Mesothelial cell of epicardium (in vitro differentiated cells): ENCODE measurements at regions not wholly inside any gene's neighbourhood (a gene's known extent, or its start where the extent isn't known, plus 50 kb on each side); places are given as distances from the start of the nearest gene placed in this dataset.

ENCODE experiments used
- DNase-seq, 2 experiments: peaks; one replicate each; pipeline ENCODE4 v3.0.0; 2021; ENCODE audit warnings: low spot score in 2 of 2; ENCODE audit not compliant: unreplicated experiment in 2 of 2
- H3K27ac Mint-ChIP-seq: 2 replicates; pipeline ENCODE4 v1.8.0; 2021; ENCODE audit warnings: mixed read lengths
- H3K27me3 Mint-ChIP-seq: 2 replicates; pipeline ENCODE4 v1.8.0; 2021; ENCODE audit warnings: low read depth, mixed read lengths
- H3K36me3 Mint-ChIP-seq: 2 replicates; pipeline ENCODE4 v1.8.0; 2021; ENCODE audit warnings: mixed read lengths
- H3K4me1 Mint-ChIP-seq: 2 replicates; pipeline ENCODE4 v1.8.0; 2021; ENCODE audit warnings: mixed read lengths
- H3K4me3 Mint-ChIP-seq: 2 replicates; pipeline ENCODE4 v1.8.0; 2021; ENCODE audit warnings: mild to moderate bottlenecking, moderate library complexity, mixed read lengths
- H3K9me3 Mint-ChIP-seq: 2 replicates; pipeline ENCODE4 v1.8.0; 2021; ENCODE audit warnings: mixed read lengths
- TF ChIP-seq, protein P1 (sequence below): fragments of 200-600 bp; sonication (generic); IDR thresholded peaks from one replicate; pipeline ENCODE4 v1.5.0; 2021; ENCODE audit warnings: antibody characterized with exemption; ENCODE audit not compliant: unreplicated experiment

DNA sequence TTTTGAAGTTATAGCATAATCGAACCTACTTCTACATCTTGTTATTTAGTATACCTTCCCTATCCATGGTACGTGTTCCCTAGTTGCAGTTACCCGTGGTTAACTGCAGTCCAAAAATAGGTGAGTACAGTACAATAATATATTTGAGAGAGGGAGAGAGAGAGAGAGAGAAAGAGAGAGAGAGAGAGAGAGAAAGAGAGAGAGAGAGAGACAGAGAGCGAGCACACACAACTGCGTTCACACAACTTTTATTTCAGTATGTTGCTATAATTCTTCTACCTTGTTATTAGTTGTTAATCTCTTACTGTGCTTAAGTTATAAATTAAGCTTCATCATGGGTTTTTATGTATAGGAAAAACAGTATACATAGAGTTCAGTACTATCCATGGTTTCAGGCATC is 928.1 kb downstream of the TUSC7 start:
- H3K27me3 Mint-ChIP-seq, result peaks cover 3% of the 10 kb centered on the region
- TF ChIP-seq, protein P1, sequence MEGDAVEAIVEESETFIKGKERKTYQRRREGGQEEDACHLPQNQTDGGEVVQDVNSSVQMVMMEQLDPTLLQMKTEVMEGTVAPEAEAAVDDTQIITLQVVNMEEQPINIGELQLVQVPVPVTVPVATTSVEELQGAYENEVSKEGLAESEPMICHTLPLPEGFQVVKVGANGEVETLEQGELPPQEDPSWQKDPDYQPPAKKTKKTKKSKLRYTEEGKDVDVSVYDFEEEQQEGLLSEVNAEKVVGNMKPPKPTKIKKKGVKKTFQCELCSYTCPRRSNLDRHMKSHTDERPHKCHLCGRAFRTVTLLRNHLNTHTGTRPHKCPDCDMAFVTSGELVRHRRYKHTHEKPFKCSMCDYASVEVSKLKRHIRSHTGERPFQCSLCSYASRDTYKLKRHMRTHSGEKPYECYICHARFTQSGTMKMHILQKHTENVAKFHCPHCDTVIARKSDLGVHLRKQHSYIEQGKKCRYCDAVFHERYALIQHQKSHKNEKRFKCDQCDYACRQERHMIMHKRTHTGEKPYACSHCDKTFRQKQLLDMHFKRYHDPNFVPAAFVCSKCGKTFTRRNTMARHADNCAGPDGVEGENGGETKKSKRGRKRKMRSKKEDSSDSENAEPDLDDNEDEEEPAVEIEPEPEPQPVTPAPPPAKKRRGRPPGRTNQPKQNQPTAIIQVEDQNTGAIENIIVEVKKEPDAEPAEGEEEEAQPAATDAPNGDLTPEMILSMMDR, result no peak
- peaks cover 15% of the 10 kb centered on the region for H3K9me3 Mint-ChIP-seq
- H3K36me3 Mint-ChIP-seq, result no peaks in the 10 kb centered on the region
- H3K4me1 Mint-ChIP-seq, result peaks cover 4% of the 10 kb centered on the region
- DNase-seq, result no peak
- no peak overlapping the region for H3K4me3 Mint-ChIP-seq
- H3K27ac Mint-ChIP-seq, result no peak overlapping the region

DNA sequence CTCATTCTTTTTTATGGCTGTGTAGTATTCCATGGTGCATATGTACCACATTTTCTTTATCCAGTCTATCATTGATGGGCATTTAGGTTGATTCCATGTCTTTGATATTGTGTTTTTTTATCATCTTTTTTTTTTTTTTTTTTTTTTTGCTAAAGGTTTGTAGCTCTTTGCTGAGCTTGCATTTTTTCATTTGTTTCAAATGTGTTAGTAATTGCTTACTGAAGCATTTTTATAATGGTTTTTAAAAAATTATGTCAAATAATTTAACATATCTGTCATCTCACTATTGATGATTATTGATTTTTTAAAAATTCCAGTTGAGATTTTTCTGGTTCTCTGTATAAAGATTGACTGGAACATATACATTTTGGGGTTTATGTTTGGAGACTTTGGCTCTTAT is 934.6 kb downstream of the TUSC7 start:
- H3K9me3 Mint-ChIP-seq, result peaks cover 21% of the 10 kb centered on the region
- no peak for DNase-seq
- no peak overlapping the region for H3K27ac Mint-ChIP-seq
- no peaks in the 10 kb centered on the region for H3K4me1 Mint-ChIP-seq
- TF ChIP-seq, protein P1, result no peak
- no peak overlapping the region for H3K4me3 Mint-ChIP-seq
- H3K27me3 Mint-ChIP-seq, result no peaks in the 10 kb centered on the region
- no peaks in the 10 kb centered on the region for H3K36me3 Mint-ChIP-seq

DNA sequence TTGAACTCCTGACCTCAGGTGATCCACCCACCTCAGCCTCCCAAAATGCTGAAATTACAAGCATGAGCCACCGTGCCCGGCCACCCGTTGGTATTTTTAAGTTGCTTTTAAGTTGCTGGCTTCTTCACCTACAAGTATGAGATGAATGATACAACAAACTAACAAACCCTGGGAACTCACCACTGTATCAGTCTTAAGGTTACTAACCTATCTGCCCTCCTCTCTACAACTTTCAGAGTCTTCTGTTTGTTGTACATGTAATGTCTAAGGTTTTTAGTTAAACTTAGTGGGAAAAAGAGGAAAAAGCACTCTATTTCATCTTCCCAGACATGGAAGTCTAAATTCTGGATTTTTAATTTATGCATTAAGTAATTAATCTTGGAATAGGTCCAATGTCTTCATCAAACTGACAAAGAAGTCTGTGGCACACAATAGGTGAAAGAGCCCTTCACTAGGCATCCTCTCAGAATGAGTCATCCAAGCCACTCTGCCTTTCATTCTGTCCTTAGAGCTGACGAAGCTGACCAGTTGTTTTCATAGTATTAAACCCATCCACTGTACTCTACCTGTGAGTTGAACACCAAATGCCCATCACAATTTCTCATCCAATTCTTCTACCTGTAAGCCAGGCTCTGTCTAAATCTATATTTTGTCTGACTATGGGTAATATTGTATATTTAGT is 936.1 kb downstream of the TUSC7 start:
- H3K4me1 Mint-ChIP-seq, result no peaks in the 10 kb centered on the region
- peaks cover 19% of the 10 kb centered on the region for H3K9me3 Mint-ChIP-seq
- no peak overlapping the region for H3K27ac Mint-ChIP-seq
- no peak for DNase-seq
- no peaks in the 10 kb centered on the region for H3K27me3 Mint-ChIP-seq
- no peaks in the 10 kb centered on the region for H3K36me3 Mint-ChIP-seq
- H3K4me3 Mint-ChIP-seq, result no peak overlapping the region
- TF ChIP-seq, protein P1, result no peak

DNA sequence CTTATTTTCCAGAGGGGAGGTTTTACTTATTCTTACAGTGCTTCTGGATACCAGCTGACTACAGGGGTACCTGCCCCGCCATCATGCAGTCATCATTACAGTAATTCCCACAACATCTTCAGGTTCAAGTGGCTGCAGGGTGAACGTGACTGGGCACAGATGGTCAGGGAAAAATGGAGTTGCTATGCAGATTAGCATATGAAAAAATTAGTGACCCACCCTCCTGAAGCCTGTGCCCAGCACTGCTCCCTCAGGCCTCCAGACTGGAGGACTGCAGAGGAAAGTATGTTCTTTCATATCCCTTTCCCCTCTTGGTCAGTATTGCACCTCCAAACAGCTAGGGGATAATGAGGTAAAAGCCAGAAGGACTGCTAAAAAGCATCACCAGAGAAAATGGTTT is 937.9 kb downstream of the TUSC7 start:
- no peak for DNase-seq
- H3K4me3 Mint-ChIP-seq, result no peak overlapping the region
- no peak overlapping the region for H3K27ac Mint-ChIP-seq
- H3K9me3 Mint-ChIP-seq, result peaks cover 17% of the 10 kb centered on the region
- TF ChIP-seq, protein P1, result no peak
- no peaks in the 10 kb centered on the region for H3K36me3 Mint-ChIP-seq
- no peaks in the 10 kb centered on the region for H3K27me3 Mint-ChIP-seq
- H3K4me1 Mint-ChIP-seq, result no peaks in the 10 kb centered on the region

DNA sequence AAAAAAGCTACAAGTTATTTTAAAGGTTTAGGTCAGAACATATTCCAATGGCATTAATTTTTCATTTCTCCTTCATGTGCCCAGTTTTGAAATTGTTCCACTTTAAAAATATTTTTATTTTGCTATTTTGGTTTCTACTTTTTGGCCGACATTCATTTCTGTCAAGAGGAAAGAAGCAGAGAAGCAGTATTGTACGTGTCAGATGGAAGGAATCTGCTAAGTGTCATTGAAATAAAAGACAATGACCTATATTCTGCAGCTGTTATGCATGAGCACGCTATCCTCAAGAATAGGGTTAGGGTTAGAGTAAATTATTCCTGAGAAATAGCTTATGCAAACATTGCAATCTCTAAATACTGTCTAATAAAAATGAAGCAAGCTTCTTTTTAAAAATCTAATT is 941.7 kb downstream of the TUSC7 start:
- Mint-ChIP-seq H3K27me3 (no peaks in the 10 kb centered on the region), H3K36me3 (no peaks in the 10 kb centered on the region), H3K4me1 (no peaks in the 10 kb centered on the region), H3K9me3 (peaks cover 8% of the 10 kb centered on the region), H3K4me3 (no peak overlapping the region), H3K27ac (no peak overlapping the region)
- TF ChIP-seq, protein P1, result no peak
- no peak for DNase-seq

DNA sequence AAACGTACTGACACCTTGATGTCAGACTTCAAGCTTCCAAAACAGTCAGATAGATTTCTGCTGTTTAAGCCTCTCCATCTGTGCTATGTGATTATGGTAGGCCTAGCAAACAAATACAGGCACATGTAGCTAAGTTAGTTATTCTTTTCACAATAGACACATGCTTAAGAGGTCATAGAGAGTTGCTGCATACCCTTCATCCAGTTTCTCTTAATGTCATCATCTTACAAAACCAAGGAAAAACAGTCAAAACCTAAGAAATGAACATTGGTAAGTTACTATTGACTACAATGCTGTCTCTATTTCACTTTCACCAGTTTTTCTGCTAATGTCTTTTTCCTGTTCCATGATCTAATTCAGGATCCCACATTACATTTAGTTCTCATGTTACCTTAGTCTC is 946.8 kb downstream of the TUSC7 start:
- Mint-ChIP-seq H3K4me3 (no peak overlapping the region), H3K9me3 (peaks cover 8% of the 10 kb centered on the region), H3K36me3 (no peaks in the 10 kb centered on the region), H3K27ac (no peak overlapping the region), H3K27me3 (no peaks in the 10 kb centered on the region), H3K4me1 (no peaks in the 10 kb centered on the region)
- TF ChIP-seq, protein P1, result no peak
- DNase-seq, result no peak
